ENCODE measurements at regions not wholly inside any gene's neighbourhood (a gene's known extent, or its start where the extent isn't known, plus 50 kb on each side); places are given as distances from the start of the nearest gene placed in this dataset.

DNA sequence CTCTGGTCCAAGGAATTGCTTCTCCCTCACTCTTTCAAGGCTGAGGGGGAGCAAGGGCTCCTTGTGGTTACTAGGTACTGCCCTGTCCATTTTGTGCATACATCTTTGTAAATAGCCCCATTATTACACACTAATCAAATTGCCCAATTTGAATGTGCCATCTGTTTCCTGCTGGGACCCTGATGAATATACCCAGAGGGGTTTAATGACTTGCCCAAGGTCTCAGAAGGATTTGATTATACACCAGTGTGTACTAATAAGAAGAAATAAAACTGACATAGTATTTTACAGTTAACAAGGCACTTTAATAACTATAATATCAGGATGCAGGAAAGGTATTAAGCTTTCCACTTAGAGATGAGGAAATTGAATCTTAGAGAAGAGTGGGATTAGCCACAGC, 64.6 kb upstream of the PTPRJ start:
- no peak for TF ChIP-seq EZH2phosphoT487 (IDR thresholded peaks at IDR 0.05; ENCODE audit: low read depth, severe bottlenecking, unreplicated experiment)
- TF ChIP-seq, protein P1, sequence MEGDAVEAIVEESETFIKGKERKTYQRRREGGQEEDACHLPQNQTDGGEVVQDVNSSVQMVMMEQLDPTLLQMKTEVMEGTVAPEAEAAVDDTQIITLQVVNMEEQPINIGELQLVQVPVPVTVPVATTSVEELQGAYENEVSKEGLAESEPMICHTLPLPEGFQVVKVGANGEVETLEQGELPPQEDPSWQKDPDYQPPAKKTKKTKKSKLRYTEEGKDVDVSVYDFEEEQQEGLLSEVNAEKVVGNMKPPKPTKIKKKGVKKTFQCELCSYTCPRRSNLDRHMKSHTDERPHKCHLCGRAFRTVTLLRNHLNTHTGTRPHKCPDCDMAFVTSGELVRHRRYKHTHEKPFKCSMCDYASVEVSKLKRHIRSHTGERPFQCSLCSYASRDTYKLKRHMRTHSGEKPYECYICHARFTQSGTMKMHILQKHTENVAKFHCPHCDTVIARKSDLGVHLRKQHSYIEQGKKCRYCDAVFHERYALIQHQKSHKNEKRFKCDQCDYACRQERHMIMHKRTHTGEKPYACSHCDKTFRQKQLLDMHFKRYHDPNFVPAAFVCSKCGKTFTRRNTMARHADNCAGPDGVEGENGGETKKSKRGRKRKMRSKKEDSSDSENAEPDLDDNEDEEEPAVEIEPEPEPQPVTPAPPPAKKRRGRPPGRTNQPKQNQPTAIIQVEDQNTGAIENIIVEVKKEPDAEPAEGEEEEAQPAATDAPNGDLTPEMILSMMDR (IDR thresholded peaks at IDR 0.05; ENCODE audit: poor library complexity): no peak

Data from hepatocyte (in vitro differentiated cells).